ENCODE measurements at regions not wholly inside any gene's neighbourhood (a gene's known extent, or its start where the extent isn't known, plus 50 kb on each side); places are given as distances from the start of the nearest gene placed in this dataset.

- Mint-ChIP-seq H3K36me3 (peaks cover 0 to 7% (median 0%) of the 10 kb centered on the region in 3 donors), H3K27ac (no peak overlapping the region)
Measured at GRCh38 chr19:29089315-29089870, 123.6 kb downstream of the UQCRFS1 start.

GRCh38 chr19:29088761-29089160, 124.2 kb downstream of the UQCRFS1 start:
- peaks cover 0 to 3% of the 10 kb centered on the region in 2 donors for H3K4me1 Mint-ChIP-seq
- DNase-seq = no peak
- no peak overlapping the region for H3K27ac Mint-ChIP-seq
- peaks cover 1 to 3% (median 2%) of the 10 kb centered on the region in 3 donors for H3K27me3 Mint-ChIP-seq (ENCODE audit: low read depth in 3 of 3)
- peaks cover 0 to 7% (median 0%) of the 10 kb centered on the region in 3 donors for H3K36me3 Mint-ChIP-seq
- H3K9me3 Mint-ChIP-seq = peaks cover 0 to 3% (median 0%) of the 10 kb centered on the region in 6 donors
- H3K4me3 Mint-ChIP-seq = no peak overlapping the region

More at GRCh38 chr19:29089315-29089870, 123.6 kb downstream of the UQCRFS1 start:
- DNase-seq = no peak
- peaks cover 0 to 3% of the 10 kb centered on the region in 2 donors for H3K4me1 Mint-ChIP-seq
- H3K4me3 Mint-ChIP-seq = no peak overlapping the region
- H3K9me3 Mint-ChIP-seq = peaks cover 0 to 2% (median 0%) of the 10 kb centered on the region in 6 donors
- peaks cover 0 to 3% (median 1%) of the 10 kb centered on the region in 3 donors for H3K27me3 Mint-ChIP-seq (ENCODE audit: low read depth in 3 of 3)

- Mint-ChIP-seq H3K4me1 (peaks cover 0 to 3% of the 10 kb centered on the region in 2 donors), H3K36me3 (peaks cover 0 to 7% (median 0%) of the 10 kb centered on the region in 3 donors), H3K27me3 (ENCODE audit: low read depth in 3 of 3) (peaks cover 1 to 7% (median 2%) of the 10 kb centered on the region in 3 donors), H3K9me3 (peaks cover 0 to 3% (median 0%) of the 10 kb centered on the region in 6 donors), H3K27ac (no peak overlapping the region), H3K4me3 (no peak overlapping the region)
- no peak for DNase-seq
Measured at GRCh38 chr19:29086646-29087045, 126.3 kb downstream of the UQCRFS1 start.

- peaks cover 0 to 3% (median 0%) of the 10 kb centered on the region in 6 donors for H3K9me3 Mint-ChIP-seq
- peaks cover 1 to 7% (median 2%) of the 10 kb centered on the region in 3 donors for H3K27me3 Mint-ChIP-seq (ENCODE audit: low read depth in 3 of 3)
- no peak overlapping the region for H3K4me3 Mint-ChIP-seq
- no peak overlapping the region for H3K27ac Mint-ChIP-seq
- no peak for DNase-seq
- peaks cover 0 to 7% (median 0%) of the 10 kb centered on the region in 3 donors for H3K36me3 Mint-ChIP-seq
- H3K4me1 Mint-ChIP-seq = peaks cover under 1 to 3% of the 10 kb centered on the region in 2 donors
Measured at GRCh38 chr19:29086182-29086581, 126.8 kb downstream of the UQCRFS1 start.

GRCh38 chr19:29085630-29086029, 127.3 kb downstream of the UQCRFS1 start:
- Mint-ChIP-seq H3K4me1 (peaks cover 6 to 7% of the 10 kb centered on the region in 2 donors), H3K9me3 (peaks cover 0 to 3% (median 0%) of the 10 kb centered on the region in 6 donors), H3K27me3 (ENCODE audit: low read depth in 3 of 3) (peaks cover 1 to 7% (median 2%) of the 10 kb centered on the region in 3 donors), H3K4me3 (no peak overlapping the region), H3K36me3 (peaks cover 0 to 7% (median 0%) of the 10 kb centered on the region in 3 donors), H3K27ac (no peak overlapping the region)
- no peak for DNase-seq

- peaks cover 0 to 7% (median 0%) of the 10 kb centered on the region in 3 donors for H3K36me3 Mint-ChIP-seq
- peaks cover 1 to 7% (median 2%) of the 10 kb centered on the region in 3 donors for H3K27me3 Mint-ChIP-seq (ENCODE audit: low read depth in 3 of 3)
- H3K4me3 Mint-ChIP-seq = no peak overlapping the region
- no peak overlapping the region for H3K27ac Mint-ChIP-seq
- H3K4me1 Mint-ChIP-seq = peaks cover 10 to 11% of the 10 kb centered on the region in 2 donors
- DNase-seq = no peak
- H3K9me3 Mint-ChIP-seq = peaks cover 0 to 3% (median 0%) of the 10 kb centered on the region in 6 donors
Measured at GRCh38 chr19:29085206-29085605, 127.7 kb downstream of the UQCRFS1 start.

- Mint-ChIP-seq H3K27ac (no peak overlapping the region), H3K4me1 (peaks cover 13 to 14% of the 10 kb centered on the region in 2 donors), H3K9me3 (peaks cover 0 to 3% (median 0%) of the 10 kb centered on the region in 6 donors), H3K27me3 (ENCODE audit: low read depth in 3 of 3) (peaks cover 0 to 7% (median 2%) of the 10 kb centered on the region in 3 donors), H3K4me3 (no peak overlapping the region), H3K36me3 (peaks cover 0 to 7% (median 0%) of the 10 kb centered on the region in 3 donors)
- no peak for DNase-seq
Measured at GRCh38 chr19:29084266-29084665, 128.7 kb downstream of the UQCRFS1 start.

- no peak for DNase-seq
- Mint-ChIP-seq H3K4me3 (no peak overlapping the region), H3K27ac (no peak overlapping the region), H3K4me1 (peaks cover 13 to 14% of the 10 kb centered on the region in 2 donors), H3K36me3 (peaks cover 0 to 7% (median 0%) of the 10 kb centered on the region in 3 donors), H3K27me3 (ENCODE audit: low read depth in 3 of 3) (peaks cover 2 to 7% (median 2%) of the 10 kb centered on the region in 3 donors), H3K9me3 (peaks cover 0 to 3% (median 0%) of the 10 kb centered on the region in 6 donors)
Measured at GRCh38 chr19:29083863-29084262, 129.1 kb downstream of the UQCRFS1 start.

GRCh38 chr19:29079356-29080032, 133.5 kb downstream of the UQCRFS1 start:
- Mint-ChIP-seq H3K9me3 (peaks cover 0 to 1% (median 0%) of the 10 kb centered on the region in 6 donors), H3K36me3 (no peaks in the 10 kb centered on the region), H3K27me3 (ENCODE audit: low read depth in 3 of 3) (peaks cover 2 to 5% (median 2%) of the 10 kb centered on the region in 3 donors), H3K4me1 (peaks cover 13 to 14% of the 10 kb centered on the region in 2 donors), H3K4me3 (no peak overlapping the region), H3K27ac (no peak overlapping the region)
- no peak for DNase-seq

GRCh38 chr19:29076963-29077362, 136.0 kb downstream of the UQCRFS1 start:
- Mint-ChIP-seq H3K9me3 (no peaks in the 10 kb centered on the region), H3K27ac (no peak overlapping the region), H3K27me3 (ENCODE audit: low read depth in 3 of 3) (peaks cover 2 to 4% (median 3%) of the 10 kb centered on the region in 3 donors), H3K36me3 (no peaks in the 10 kb centered on the region), H3K4me1 (peaks cover 13 to 14% of the 10 kb centered on the region in 2 donors), H3K4me3 (no peak overlapping the region)
- DNase-seq = no peak

- H3K27me3 Mint-ChIP-seq (ENCODE audit: low read depth in 3 of 3) = peaks cover 0 to 4% (median 2%) of the 10 kb centered on the region in 3 donors
- H3K9me3 Mint-ChIP-seq = no peaks in the 10 kb centered on the region
- no peak for DNase-seq
- H3K27ac Mint-ChIP-seq = no peak overlapping the region
- peaks cover 13 to 14% of the 10 kb centered on the region in 2 donors for H3K4me1 Mint-ChIP-seq
- H3K4me3 Mint-ChIP-seq = no peak overlapping the region
- H3K36me3 Mint-ChIP-seq = no peaks in the 10 kb centered on the region
Measured at GRCh38 chr19:29076161-29076560, 136.8 kb downstream of the UQCRFS1 start.

- no peaks in the 10 kb centered on the region for H3K9me3 Mint-ChIP-seq
- H3K4me3 Mint-ChIP-seq = no peak overlapping the region
Measured at GRCh38 chr19:29075149-29075548, 137.8 kb downstream of the UQCRFS1 start.

GRCh38 chr19:29074579-29074978, 138.4 kb downstream of the UQCRFS1 start:
- peaks cover 0 to 5% (median 2%) of the 10 kb centered on the region in 3 donors for H3K27me3 Mint-ChIP-seq (ENCODE audit: low read depth in 3 of 3)
- no peaks in the 10 kb centered on the region for H3K4me1 Mint-ChIP-seq
- no peaks in the 10 kb centered on the region for H3K9me3 Mint-ChIP-seq
- no peak overlapping the region for H3K4me3 Mint-ChIP-seq
- no peak overlapping the region for H3K27ac Mint-ChIP-seq
- DNase-seq = no peak
- no peaks in the 10 kb centered on the region for H3K36me3 Mint-ChIP-seq

More at GRCh38 chr19:29075149-29075548, 137.8 kb downstream of the UQCRFS1 start:
- Mint-ChIP-seq H3K27ac (no peak overlapping the region), H3K27me3 (ENCODE audit: low read depth in 3 of 3) (peaks cover 0 to 5% (median 2%) of the 10 kb centered on the region in 3 donors), H3K4me1 (peaks cover 3 to 4% of the 10 kb centered on the region in 2 donors), H3K36me3 (no peaks in the 10 kb centered on the region)
- no peak for DNase-seq

GRCh38 chr19:29067831-29068230, 145.1 kb downstream of the UQCRFS1 start:
- DNase-seq = no peak
- Mint-ChIP-seq H3K9me3 (no peaks in the 10 kb centered on the region), H3K27me3 (ENCODE audit: low read depth in 3 of 3) (peaks cover 0 to 2% (median 1%) of the 10 kb centered on the region in 3 donors), H3K27ac (no peak overlapping the region), H3K36me3 (no peaks in the 10 kb centered on the region), H3K4me3 (no peak overlapping the region), H3K4me1 (no peaks in the 10 kb centered on the region)

Data from immature natural killer cell (primary cell).